Testis (tissue), 2 donors: ENCODE measurements at regions not wholly inside any gene's neighbourhood (a gene's known extent, or its start where the extent isn't known, plus 50 kb on each side); places are given as distances from the start of the nearest gene placed in this dataset.
"Not testable (repeated sequence)": the region's sequence is repeated elsewhere in the genome, so short reads cannot be mapped to it uniquely, and the experiment has no call there.

Source experiments
- DNase-seq: peaks from one replicate; pipeline ENCODE4 v3.0.0-alpha.2; 2019
- H3K27ac ChIP-seq, 2 donors: fragments of 200-600 bp; sonication (generic); one replicate each; pipeline ENCODE4 v1.5.1; 2019
- H3K27me3 ChIP-seq: fragments of 200-600 bp; sonication (generic); one replicate; pipeline ENCODE4 v1.5.1; 2019
- H3K36me3 ChIP-seq: fragments of 200-600 bp; sonication (generic); one replicate; pipeline ENCODE4 v1.5.1; 2017; ENCODE audit warnings: low read depth; ENCODE audit errors: missing control alignments
- H3K4me1 ChIP-seq: fragments of 200-600 bp; sonication (generic); one replicate; pipeline ENCODE4 v1.5.1; 2019
- H3K4me3 ChIP-seq, 2 donors: fragments of 200-600 bp; sonication (generic); one replicate each; pipeline ENCODE4 v1.5.1; 2017 to 2019
- H3K9me3 ChIP-seq: fragments of 200-600 bp; sonication (generic); one replicate; pipeline ENCODE4 v1.5.1; 2017
- POLR2A ChIP-seq: fragments of 450-650 bp; IDR thresholded peaks from one replicate; pipeline ENCODE4 v1.6.1; 2017; ENCODE audit warnings: antibody characterized with exemption, mild to moderate bottlenecking, moderate library complexity
- WGBS, 2 donors: methylation state at CpG; one replicate each; pipeline ENCODE4 v1.1.5; 2018; 5-methylcytosine and 5-hydroxymethylcytosine counted together
- intact Hi-C: fragments of 100-400 bp; cut with DNase I; formaldehyde crosslinking; loops from one replicate; pipeline ENCODE4 v1.15.1; 2023; ENCODE audit warnings: low total_unique reads
- TF ChIP-seq, protein P1 (sequence below), 3 experiments: fragments of 450-650 bp in 2 of 3; fragments of 200-600 bp in 1 of 3; sonication (generic) in 1 of 3; IDR thresholded peaks; one replicate each; pipeline ENCODE4 v1.5.1; 2016 to 2019; ENCODE audit warnings: antibody characterized with exemption in 3 of 3, mild to moderate bottlenecking in 2 of 3, moderate library complexity in 1 of 3

GRCh38 chr19:14272623-14273022 lies 66.7 kb upstream of the ADGRL1 start:
- Histone ChIP-seq H3K9me3 (no peaks in the 10 kb centered on the region), H3K36me3 (no peaks in the 10 kb centered on the region), H3K4me1 (no peaks in the 10 kb centered on the region), H3K27me3 (no peaks in the 10 kb centered on the region), H3K4me3 (no peak overlapping the region), H3K27ac (no peak overlapping the region)
- intact Hi-C loops: no loop called here
- TF ChIP-seq, protein P1, sequence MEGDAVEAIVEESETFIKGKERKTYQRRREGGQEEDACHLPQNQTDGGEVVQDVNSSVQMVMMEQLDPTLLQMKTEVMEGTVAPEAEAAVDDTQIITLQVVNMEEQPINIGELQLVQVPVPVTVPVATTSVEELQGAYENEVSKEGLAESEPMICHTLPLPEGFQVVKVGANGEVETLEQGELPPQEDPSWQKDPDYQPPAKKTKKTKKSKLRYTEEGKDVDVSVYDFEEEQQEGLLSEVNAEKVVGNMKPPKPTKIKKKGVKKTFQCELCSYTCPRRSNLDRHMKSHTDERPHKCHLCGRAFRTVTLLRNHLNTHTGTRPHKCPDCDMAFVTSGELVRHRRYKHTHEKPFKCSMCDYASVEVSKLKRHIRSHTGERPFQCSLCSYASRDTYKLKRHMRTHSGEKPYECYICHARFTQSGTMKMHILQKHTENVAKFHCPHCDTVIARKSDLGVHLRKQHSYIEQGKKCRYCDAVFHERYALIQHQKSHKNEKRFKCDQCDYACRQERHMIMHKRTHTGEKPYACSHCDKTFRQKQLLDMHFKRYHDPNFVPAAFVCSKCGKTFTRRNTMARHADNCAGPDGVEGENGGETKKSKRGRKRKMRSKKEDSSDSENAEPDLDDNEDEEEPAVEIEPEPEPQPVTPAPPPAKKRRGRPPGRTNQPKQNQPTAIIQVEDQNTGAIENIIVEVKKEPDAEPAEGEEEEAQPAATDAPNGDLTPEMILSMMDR (IDR thresholded peaks at IDR 0.05): no peak
- no peak for TF ChIP-seq POLR2A
- 97 to 98% methylated on average over 4 of the region's 4 CpGs for WGBS, 2 donors
- no peak for DNase-seq

DNA sequence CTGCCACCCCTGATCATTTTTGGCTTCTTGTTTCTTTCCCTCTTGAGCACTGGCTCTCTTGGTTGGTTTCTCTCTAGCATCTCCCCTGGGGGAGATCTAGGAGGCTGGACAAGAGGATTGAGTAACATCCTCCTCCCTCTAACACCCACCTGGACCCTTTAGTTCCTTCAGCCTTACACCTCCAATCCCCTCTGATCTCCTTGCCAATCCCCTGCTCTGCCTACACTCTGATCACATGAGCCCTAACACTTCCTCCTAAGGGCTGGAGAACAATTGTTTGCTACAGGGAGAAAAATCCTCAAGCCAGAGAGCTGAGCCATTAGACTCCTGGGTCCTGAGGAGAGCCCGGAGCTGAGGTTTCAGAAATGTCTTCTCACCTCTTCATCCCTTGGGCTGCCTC lies 65.9 kb upstream of the ADGRL1 start:
- 64 to 100% methylated on average over 1 of the region's 1 CpG for WGBS, 2 donors
- Histone ChIP-seq H3K27ac (no peak overlapping the region), H3K4me1 (no peaks in the 10 kb centered on the region), H3K4me3 (no peak overlapping the region), H3K9me3 (no peaks in the 10 kb centered on the region), H3K36me3 (no peaks in the 10 kb centered on the region), H3K27me3 (no peaks in the 10 kb centered on the region)
- no peak for DNase-seq
- TF ChIP-seq, protein P1 (IDR thresholded peaks at IDR 0.05): no peak
- TF ChIP-seq POLR2A: no peak
- intact Hi-C loops: no loop called here

DNA sequence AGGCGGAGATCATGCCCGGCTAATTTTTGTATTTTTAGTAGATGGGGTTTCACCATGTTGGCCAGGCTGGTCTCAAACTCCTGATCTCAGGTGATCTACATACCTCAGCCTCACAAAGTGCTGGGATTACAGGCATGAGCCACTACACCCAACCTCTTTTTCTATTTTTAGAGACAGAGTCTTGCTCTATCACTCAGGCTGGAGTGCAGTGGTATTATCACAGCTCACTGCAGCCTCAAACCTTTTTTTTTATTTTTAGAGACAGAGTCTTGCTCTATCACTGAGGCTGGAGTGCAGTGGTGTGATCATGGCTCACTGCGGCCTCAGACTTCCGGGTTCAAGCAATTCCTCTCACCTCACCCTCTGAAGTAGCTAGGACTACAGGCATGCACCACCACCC lies 64.6 kb upstream of the ADGRL1 start:
- 89 to 94% methylated on average over 4 of the region's 4 CpGs for WGBS, 2 donors
- not testable (repeated sequence) for DNase-seq

GRCh38 chr19:14267224-14267741 lies 61.3 kb upstream of the ADGRL1 start:
- Histone ChIP-seq H3K36me3 (no peaks in the 10 kb centered on the region), H3K27me3 (no peaks in the 10 kb centered on the region), H3K9me3 (no peaks in the 10 kb centered on the region), H3K4me1 (peaks cover 4% of the 10 kb centered on the region), H3K4me3 (no peak overlapping the region), H3K27ac (no peak overlapping the region)
- TF ChIP-seq, protein P1 (IDR thresholded peaks at IDR 0.05): no peak
- TF ChIP-seq POLR2A: no peak
- WGBS, 2 donors: 82 to 91% methylated on average over 6 of the region's 6 CpGs
- DNase-seq: no peak
- intact Hi-C loops: no loop called here

More for the DNA sequence above, 64.6 kb upstream of the ADGRL1 start:
- H3K27me3 ChIP-seq, H3K9me3 ChIP-seq, H3K36me3 ChIP-seq, H3K4me3 ChIP-seq, H3K4me1 ChIP-seq, H3K27ac ChIP-seq, intact Hi-C loops: not testable (repeated sequence)

DNA sequence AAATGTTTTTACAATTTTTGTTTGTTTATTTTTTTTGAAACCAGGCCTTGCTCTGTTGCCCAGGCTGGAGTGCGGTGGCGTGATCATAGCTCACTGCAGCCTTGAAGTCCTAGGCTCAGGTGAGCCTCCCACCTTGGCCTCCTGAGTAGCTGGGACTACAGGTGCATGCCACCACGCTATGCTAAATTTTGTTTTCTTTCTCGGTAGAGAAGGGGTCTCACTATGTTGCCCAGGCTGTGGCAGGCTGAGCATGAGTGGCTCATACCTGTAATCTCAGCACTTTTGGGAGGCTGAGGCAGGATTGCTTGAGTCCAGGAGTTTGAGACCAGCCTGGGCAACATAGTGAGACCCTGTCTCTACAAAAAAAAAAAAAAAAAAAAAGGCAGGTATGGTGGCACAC lies 60.2 kb upstream of the ADGRL1 start:
- H3K27me3 ChIP-seq, H3K27ac ChIP-seq, H3K36me3 ChIP-seq, H3K4me1 ChIP-seq, H3K9me3 ChIP-seq, intact Hi-C loops, DNase-seq: not testable (repeated sequence)
- peak overlapping the region in 1 of 2 donors; percentile 29 for H3K4me3 ChIP-seq
- WGBS, 2 donors: 56 to 71% methylated on average over 4 of the region's 4 CpGs

DNA sequence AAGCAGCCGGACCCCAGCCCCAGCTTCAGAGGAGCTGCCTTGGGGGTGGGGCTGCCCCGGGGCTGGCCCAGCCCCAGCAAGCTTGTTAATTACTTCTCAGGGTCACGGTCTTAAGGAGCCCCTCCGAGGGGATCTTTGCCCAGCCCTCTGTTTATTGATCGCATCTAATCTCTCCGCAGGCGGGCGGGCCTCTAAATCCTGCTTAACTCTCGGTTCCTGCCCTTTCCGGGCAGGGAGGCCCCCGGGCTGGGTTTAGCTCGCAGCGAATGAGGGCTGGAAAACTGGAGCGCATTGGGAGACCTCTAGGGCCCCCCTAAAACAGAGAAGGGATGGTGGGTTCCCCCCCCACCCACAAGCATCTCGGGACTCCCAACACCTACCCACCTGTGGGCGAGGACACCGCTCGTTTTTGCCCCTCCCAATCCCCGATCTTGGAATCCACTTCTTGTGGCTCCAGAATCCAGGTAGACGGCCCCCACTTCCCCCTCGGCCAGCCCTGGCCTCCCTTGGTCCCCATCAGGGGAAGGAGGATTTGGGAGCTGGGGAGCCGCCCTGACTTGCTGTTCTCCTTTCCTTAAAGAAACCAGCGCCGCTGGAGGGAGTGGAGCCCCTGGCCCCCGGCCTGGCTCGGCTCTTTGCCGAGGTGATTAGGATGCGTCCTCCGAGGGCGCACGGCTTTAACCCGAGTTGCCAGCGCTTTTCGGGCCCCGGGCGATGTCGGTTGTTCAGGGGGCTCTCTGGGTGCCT lies 59.5 kb upstream of the ADGRL1 start:
- intact Hi-C loops: no loop called here
- peak overlapping the region in 1 of 2 donors; percentile 29 for H3K4me3 ChIP-seq

GRCh38 chr19:14255902-14256649 lies 50.1 kb upstream of the ADGRL1 start:
- 90 to 94% methylated on average over 7 of the region's 7 CpGs for WGBS, 2 donors
- DNase-seq, H3K9me3 ChIP-seq, intact Hi-C loops, H3K4me1 ChIP-seq, H3K27me3 ChIP-seq, H3K27ac ChIP-seq, H3K36me3 ChIP-seq, H3K4me3 ChIP-seq: not testable (repeated sequence)

More for the DNA sequence above, 59.5 kb upstream of the ADGRL1 start:
- peaks cover 4% of the 10 kb centered on the region for H3K4me1 ChIP-seq
- no peak overlapping the region for H3K27ac ChIP-seq
- no peaks in the 10 kb centered on the region for H3K9me3 ChIP-seq
- H3K27me3 ChIP-seq: no peaks in the 10 kb centered on the region
- DNase-seq: no peak
- no peaks in the 10 kb centered on the region for H3K36me3 ChIP-seq
- TF ChIP-seq POLR2A: no peak
- TF ChIP-seq, protein P1 (IDR thresholded peaks at IDR 0.05): no peak
- WGBS, 2 donors: 3 to 20% methylated on average over 12 to 32 of the region's 37 CpGs
